ENCODE measurements at regions not wholly inside any gene's neighbourhood (a gene's known extent, or its start where the extent isn't known, plus 50 kb on each side); places are given as distances from the start of the nearest gene placed in this dataset.
A peak's percentile ranks its signal among the peaks of the same experiment; 100 is the strongest.
"Not testable (repeated sequence)": the region's sequence is repeated elsewhere in the genome, so short reads cannot be mapped to it uniquely, and the experiment has no call there.

DNA sequence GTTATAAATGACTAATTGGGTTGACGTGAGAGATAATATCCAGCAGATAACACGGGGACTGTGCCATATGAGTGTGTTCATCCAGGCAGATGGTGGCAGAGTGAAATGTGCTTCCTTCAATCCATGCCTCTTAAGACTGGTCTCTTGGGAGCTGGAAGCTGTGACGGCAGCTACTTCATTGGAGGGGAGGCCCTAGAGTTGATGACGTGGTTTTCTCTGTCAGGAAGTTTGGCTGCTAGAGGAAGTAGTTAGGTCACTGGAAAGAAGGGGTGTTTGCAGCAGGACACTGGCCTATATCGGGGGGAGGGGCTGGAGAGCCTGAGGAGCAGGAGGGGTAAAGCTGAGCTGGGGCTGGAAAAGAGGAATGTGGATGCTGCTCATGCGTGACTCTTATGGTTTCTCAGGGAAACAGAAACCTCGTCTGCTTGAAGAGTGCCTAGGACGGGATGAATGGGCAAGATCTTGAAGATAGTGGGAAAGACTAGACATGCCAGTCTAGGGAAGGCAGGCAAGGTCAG is 3051.6 kb downstream of the RPIA start:
- H3K36me3 ChIP-seq; ATAC-seq; H3K9me3 ChIP-seq; H3K27me3 ChIP-seq; H3K27ac ChIP-seq; intact Hi-C loops (cut with DNase I); H3K4me1 ChIP-seq; DNase-seq; H3K4me3 ChIP-seq: not testable (repeated sequence)
- WGBS (ENCODE audit: insufficient coverage, low coverage, low lambda C conversion rate, missing lambda C conversion rate), result 41% methylated on average over 8 of the region's 8 CpGs

DNA sequence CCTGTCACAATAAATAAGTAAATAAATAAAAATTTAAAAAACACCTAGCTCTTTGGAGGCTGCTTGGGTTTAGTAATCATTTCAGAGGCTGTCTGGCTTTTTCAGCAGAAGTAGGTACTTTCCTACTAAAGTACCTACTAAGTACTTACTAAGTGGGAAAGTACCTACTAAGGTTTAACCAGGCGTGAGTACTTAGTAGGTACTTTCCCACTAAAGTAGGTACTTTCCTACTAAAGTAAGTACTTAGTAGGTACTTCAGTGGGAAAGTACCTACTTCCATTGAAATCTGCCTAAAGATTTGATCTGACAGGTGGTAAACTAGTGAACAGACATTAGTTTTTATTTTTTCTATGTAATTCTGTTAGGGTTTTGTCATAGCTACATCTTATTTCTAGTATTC is 3052.4 kb downstream of the RPIA start:
- H3K4me3 ChIP-seq; DNase-seq; H3K27me3 ChIP-seq; intact Hi-C loops (cut with DNase I); H3K4me1 ChIP-seq; H3K9me3 ChIP-seq; H3K27ac ChIP-seq; ATAC-seq; H3K36me3 ChIP-seq: not testable (repeated sequence)
- WGBS (ENCODE audit: insufficient coverage, low coverage, low lambda C conversion rate, missing lambda C conversion rate), result 25% methylated on average over 1 of the region's 1 CpG

DNA sequence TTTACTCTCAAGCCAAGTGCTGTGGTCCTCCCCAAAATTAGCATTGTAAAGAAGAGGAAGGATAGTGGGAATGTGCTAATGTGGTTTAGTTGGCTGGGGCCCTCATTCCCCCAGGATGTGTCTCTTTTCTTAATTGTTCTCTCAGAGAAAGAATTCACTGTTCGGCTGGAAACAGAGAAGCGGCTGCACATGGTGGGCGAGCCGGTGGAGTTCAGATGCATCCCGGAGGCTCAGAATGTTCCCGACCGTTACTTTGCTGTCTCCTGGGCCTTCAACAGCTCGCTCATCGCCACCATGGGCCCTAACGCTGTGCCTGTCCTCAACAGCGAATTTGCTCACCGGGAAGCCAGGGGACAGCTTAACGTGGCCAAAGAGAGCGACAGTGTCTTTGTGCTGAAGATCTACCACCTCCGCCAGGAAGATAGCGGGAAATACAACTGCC is 3053.2 kb downstream of the RPIA start:
- 63% methylated on average over 4 of the region's 16 CpGs for WGBS (ENCODE audit: insufficient coverage, low coverage, low lambda C conversion rate, missing lambda C conversion rate)
- H3K4me1 ChIP-seq; H3K9me3 ChIP-seq; H3K36me3 ChIP-seq; H3K4me3 ChIP-seq; H3K27me3 ChIP-seq; DNase-seq; ATAC-seq; H3K27ac ChIP-seq; intact Hi-C loops (cut with DNase I): not testable (repeated sequence)

DNA sequence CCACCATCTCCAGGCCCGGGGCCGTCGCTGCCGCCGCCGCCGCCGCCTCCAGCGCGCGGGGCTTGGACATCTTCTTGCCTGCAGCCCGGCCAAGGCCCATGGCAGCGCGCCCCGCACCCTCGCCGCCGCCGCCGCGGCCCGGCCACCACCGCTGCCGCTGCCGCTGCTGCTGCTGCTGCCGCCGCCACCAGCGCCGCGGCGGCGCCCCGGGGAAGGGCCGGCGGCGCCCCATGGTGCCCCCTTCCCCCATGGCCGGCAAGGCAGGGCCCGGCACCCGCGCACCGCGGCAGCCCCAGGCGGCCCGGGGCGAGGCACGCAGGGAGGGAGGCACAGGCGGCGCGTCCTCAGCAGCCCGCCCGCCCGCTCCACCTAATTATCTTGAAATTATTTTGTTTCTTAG is 3057.4 kb downstream of the RPIA start:
- WGBS (ENCODE audit: insufficient coverage, low coverage, low lambda C conversion rate, missing lambda C conversion rate), result 26% methylated on average over 24 of the region's 52 CpGs
- Histone ChIP-seq H3K4me3 (no peak overlapping the region), H3K27me3 (no peaks in the 10 kb centered on the region), H3K9me3 (no peaks in the 10 kb centered on the region), H3K27ac (no peak overlapping the region), H3K4me1 (no peaks in the 10 kb centered on the region), H3K36me3 (no peaks in the 10 kb centered on the region)
- ATAC-seq, result peak in 1 of 4 donors; percentile 43
- TF ChIP-seq POLR2A (IDR thresholded peaks at IDR 0.05), result no peak
- TF ChIP-seq CTCF (IDR thresholded peaks at IDR 0.05), result no peak
- DNase-seq, result no peak
- intact Hi-C loops (cut with DNase I), result no loop called here

DNA sequence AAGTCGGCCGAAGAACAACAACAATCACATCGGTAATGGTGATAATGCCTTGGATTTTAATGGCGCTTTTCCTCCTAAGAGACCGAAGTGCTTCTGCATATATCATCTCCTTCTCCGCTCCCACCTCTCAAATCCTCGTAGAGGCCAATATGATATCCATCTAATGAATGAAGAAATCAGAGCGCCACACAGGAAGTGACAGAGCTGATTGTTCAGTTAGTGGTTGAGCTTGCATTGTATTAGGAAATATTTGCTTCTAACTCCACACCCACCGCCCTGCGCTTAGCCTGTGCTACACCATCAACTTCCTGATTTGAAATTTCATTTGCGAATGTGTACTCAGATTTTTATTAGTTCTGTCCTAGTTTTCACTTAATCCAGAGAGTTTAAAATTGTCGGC is 3058.2 kb downstream of the RPIA start:
- H3K4me3 ChIP-seq; DNase-seq; H3K36me3 ChIP-seq; ATAC-seq; H3K4me1 ChIP-seq; H3K27me3 ChIP-seq; intact Hi-C loops (cut with DNase I); H3K9me3 ChIP-seq; H3K27ac ChIP-seq: not testable (repeated sequence)
- 63% methylated on average over 7 of the region's 12 CpGs for WGBS (ENCODE audit: insufficient coverage, low coverage, low lambda C conversion rate, missing lambda C conversion rate)

GRCh38 chr2:91759361-91759941 is 3068.0 kb downstream of the RPIA start:
- DNase-seq; H3K27me3 ChIP-seq; H3K4me3 ChIP-seq; H3K27ac ChIP-seq; H3K9me3 ChIP-seq; intact Hi-C loops (cut with DNase I); H3K36me3 ChIP-seq; H3K4me1 ChIP-seq: not testable (repeated sequence)
- 20% methylated on average over 5 of the region's 5 CpGs for WGBS (ENCODE audit: insufficient coverage, low coverage, low lambda C conversion rate, missing lambda C conversion rate)
- TF ChIP-seq CTCF (IDR thresholded peaks at IDR 0.05), result peak in 3 of 4 donors; percentile 14 to 23 (median 22)
- ATAC-seq, result peak; percentile 31 to 73 (median 61)

GRCh38 chr2:91760672-91761071 is 3069.2 kb downstream of the RPIA start:
- H3K27me3 ChIP-seq; DNase-seq; H3K4me3 ChIP-seq; H3K36me3 ChIP-seq; H3K9me3 ChIP-seq; H3K27ac ChIP-seq; H3K4me1 ChIP-seq; intact Hi-C loops (cut with DNase I): not testable (repeated sequence)
- WGBS (ENCODE audit: insufficient coverage, low coverage, low lambda C conversion rate, missing lambda C conversion rate), result 67% methylated on average over 2 of the region's 5 CpGs
- ATAC-seq, result peak in 1 of 4 donors; percentile 13

DNA sequence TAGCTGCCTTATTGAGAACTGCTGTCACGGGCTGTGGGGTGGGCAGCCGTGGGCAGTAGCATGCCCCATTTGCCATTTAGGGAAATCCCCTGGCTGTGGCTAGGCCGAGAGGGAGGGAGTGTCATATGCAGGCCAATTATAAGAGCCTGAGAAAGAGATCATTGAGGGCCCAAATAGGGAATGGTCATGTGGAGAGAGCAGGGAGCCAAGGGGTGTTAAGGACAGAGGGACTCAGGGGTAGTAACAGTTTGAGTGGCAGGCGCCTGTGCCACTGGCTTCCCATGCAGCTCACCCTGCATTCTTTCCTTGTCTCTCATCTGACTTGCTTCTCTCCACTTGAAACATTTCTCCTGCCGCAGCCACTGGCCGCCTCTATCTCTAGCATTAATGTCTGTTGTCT is 3070.8 kb downstream of the RPIA start:
- H3K4me1 ChIP-seq; H3K27me3 ChIP-seq; H3K27ac ChIP-seq; H3K36me3 ChIP-seq; H3K4me3 ChIP-seq; ATAC-seq; H3K9me3 ChIP-seq; DNase-seq; intact Hi-C loops (cut with DNase I): not testable (repeated sequence)
- WGBS (ENCODE audit: insufficient coverage, low coverage, low lambda C conversion rate, missing lambda C conversion rate), result 80% methylated on average over 1 of the region's 6 CpGs

DNA sequence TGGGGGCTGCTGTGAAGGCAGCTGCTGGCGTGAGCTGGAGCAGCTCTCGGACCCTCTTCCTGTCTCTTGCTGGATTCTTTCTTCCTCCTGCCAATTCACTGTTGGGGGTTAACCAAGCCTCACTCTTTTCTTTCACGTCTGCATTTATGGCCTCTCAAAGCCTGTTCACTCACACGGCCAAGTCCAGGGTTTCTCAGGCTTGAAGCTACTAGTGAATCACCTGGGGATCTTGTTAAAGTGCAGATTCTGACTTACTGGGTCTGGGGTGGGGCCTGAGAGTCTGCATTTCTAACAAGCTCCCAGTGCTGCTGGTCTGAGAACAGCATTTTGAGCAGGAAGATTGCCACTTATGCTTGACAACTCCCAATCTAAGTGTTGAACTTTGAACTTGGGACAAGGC is 3072.2 kb downstream of the RPIA start:
- H3K9me3 ChIP-seq; intact Hi-C loops (cut with DNase I); H3K27me3 ChIP-seq; DNase-seq; H3K36me3 ChIP-seq; H3K4me3 ChIP-seq; H3K27ac ChIP-seq; ATAC-seq; H3K4me1 ChIP-seq: not testable (repeated sequence)
- WGBS (ENCODE audit: insufficient coverage, low coverage, low lambda C conversion rate, missing lambda C conversion rate), result no CpG with 5 or more reads among the region's 4 CpGs

DNA sequence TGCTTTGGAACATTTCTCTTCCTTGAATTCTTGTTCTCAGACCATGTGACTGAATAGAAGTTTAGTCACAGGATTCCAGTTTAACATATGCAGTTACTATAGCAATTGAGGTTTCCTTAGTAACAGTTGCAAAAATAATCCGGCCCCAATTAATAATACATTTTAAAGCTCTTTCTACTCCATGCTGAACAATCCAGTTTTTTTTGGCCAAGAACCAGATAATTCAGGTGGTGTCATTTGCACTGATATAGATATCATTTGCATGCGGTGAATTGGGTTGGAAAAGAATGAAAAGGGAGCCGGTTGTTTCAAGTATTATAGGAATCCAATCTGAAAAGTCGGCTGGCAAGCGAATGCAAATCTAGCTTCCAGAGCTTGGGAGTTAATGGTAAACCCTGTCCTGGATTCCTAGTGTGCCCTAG is 3073.1 kb downstream of the RPIA start:
- H3K36me3 ChIP-seq; ATAC-seq; H3K4me3 ChIP-seq; H3K4me1 ChIP-seq; H3K27ac ChIP-seq; H3K27me3 ChIP-seq; H3K9me3 ChIP-seq; intact Hi-C loops (cut with DNase I); DNase-seq: not testable (repeated sequence)
- 40% methylated on average over 5 of the region's 5 CpGs for WGBS (ENCODE audit: insufficient coverage, low coverage, low lambda C conversion rate, missing lambda C conversion rate)
